ENCODE measurements at regions not wholly inside any gene's neighbourhood (a gene's known extent, or its start where the extent isn't known, plus 50 kb on each side); places are given as distances from the start of the nearest gene placed in this dataset.

- DNase-seq = no peak
Observed at GRCh38 chr9:87292449-87293191, 205.0 kb upstream of the DAPK1 start.

- DNase-seq = no peak
Observed at GRCh38 chr9:87294126-87294525, 203.5 kb upstream of the DAPK1 start.

DNA sequence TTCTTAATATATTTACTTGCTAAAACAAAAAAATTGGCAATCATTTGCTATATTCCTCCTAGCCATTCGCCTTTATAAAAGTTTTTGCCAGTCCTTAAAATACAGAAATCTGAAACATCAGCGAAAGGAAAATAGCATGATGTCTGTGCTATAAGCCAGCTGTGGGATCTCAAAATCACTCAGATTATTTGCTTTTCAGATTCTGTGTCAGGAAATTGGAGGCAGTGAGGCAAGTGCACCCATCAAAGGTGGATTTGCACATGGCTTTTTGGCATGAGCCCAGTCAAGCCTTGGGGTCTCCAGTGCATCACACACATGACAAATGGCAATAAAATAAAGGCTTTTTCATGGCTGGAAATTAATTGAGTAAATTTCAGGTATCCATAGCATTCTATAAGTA is 196.8 kb upstream of the DAPK1 start:
- DNase-seq = no peak

- no peak for DNase-seq
Observed at GRCh38 chr9:87301371-87301770, 196.3 kb upstream of the DAPK1 start.

DNA sequence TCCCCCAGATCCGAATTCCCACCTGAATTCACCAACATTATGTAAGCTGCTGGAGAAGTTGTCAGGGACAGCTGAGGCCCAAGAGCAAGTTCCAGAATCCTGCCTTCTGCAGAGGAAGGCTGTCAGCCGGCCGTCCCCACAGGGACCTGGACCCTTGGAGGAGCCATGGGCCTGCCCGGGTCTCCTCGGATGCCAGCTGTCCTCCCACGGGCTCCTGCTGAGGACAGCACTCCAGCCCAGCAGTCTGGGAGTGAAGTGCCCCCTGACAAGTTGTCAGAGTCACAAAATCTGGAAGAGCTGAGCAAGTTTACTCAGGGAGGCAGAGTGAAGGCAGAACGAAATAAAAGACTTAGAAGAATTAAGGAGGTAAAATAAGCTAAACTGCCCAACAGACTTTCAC is 192.5 kb upstream of the DAPK1 start:
- DNase-seq = no peak

GRCh38 chr9:87306006-87306405 is 191.7 kb upstream of the DAPK1 start:
- no peak for DNase-seq

DNA sequence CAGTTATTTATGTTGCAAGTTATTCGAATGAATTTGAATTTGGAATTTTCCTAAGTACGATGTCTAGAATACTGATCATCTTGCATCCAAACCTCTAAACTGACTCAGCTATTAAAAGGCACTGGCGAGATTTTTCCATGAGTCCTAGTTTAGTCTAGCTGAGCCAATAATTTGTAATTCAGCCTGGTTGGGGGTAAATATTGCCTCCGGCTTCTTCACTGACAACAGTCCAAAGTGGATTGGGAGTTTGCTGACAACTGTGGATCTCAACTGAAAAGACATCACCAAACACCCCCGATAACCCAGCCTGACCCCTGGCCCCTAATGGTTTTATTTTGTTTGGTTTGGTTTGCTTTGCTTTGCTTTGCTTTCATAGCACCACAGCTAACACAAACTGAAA is 189.8 kb upstream of the DAPK1 start:
- DNase-seq = no peak

GRCh38 chr9:87309236-87309635 is 188.4 kb upstream of the DAPK1 start:
- DNase-seq = no peak

DNA sequence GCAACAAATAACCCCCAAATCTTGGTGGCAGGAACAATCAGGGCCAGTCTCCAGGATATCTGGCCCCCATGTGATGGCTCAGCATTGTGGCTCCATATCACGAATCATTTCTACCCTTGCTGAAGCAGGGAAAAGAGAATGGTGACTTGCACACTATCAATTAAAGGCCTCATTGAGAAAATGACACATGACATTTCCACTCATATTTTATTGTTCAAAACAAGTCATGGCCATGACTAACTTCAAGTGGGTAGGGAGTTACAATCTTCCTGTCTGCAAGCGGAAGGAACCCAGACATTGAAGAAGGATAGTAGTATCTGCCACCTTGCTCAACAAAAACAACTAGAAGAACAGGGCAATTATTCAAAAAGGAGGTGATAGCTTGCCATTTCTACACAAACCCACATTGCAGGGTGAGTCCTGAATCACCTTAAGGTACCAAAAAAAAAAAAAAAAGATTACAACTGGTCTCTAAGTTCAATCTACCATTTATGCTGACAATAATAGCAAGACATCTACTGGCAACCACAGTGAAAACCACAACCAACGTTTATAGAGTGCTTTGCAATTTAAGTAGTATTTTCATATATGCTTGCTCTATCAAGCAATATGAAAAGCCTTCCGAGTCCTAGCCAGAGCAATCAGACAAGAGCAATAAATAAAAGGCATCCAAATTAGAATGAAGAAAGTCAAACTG is 186.7 kb upstream of the DAPK1 start:
- DNase-seq = no peak

DNA sequence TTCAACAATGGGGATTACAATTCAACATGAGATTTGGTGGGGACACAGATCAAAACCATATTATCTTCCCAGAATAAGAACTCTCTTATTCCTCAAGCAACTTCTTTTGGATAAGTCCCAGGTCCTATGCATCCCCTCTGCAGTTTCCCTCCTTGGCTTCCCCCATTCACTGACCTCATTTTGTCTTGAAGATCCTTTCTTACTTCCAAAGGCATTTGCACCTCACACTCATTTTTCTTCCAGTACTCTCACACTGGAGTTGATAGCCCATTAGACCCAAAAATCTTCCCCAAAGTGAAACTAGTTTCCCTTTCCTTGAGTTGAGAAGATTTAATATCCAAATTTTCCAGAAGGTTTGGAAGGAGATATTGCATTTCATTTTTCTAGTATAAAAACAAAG is 178.0 kb upstream of the DAPK1 start:
- no peak for DNase-seq

DNA sequence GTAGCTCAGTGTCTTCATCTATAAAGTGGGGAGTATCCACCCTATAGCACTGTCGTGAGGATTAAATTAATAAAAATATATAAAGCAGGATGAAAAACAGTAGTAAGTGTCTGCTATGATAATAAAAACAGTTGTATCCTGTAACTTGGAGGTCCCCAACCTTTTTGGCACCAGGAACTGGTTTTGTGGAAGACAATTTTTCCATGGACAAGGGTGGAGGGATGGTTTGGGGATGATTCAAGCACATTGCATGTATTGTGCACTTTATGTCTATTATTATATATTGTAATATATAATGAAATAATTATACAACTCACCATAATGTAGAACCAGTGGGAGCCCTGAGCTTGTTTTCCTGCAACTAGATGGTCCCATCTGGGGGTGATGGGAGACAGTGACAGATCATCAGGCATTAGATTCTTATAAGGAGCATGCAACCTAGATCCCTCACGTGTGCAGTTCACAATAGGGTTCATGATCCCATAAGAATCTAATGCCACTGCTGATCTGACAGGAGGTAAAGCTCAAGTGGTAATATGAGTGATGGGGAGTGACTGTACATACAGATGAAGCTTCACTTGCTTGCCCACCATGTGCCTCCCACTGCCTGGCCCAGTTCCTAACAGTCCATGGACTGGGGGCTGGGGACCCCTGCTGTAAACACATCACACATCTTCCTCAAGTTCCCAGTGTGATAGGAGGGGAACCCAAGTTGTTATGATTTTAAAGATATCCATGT is 177.4 kb upstream of the DAPK1 start:
- no peak for DNase-seq

DNA sequence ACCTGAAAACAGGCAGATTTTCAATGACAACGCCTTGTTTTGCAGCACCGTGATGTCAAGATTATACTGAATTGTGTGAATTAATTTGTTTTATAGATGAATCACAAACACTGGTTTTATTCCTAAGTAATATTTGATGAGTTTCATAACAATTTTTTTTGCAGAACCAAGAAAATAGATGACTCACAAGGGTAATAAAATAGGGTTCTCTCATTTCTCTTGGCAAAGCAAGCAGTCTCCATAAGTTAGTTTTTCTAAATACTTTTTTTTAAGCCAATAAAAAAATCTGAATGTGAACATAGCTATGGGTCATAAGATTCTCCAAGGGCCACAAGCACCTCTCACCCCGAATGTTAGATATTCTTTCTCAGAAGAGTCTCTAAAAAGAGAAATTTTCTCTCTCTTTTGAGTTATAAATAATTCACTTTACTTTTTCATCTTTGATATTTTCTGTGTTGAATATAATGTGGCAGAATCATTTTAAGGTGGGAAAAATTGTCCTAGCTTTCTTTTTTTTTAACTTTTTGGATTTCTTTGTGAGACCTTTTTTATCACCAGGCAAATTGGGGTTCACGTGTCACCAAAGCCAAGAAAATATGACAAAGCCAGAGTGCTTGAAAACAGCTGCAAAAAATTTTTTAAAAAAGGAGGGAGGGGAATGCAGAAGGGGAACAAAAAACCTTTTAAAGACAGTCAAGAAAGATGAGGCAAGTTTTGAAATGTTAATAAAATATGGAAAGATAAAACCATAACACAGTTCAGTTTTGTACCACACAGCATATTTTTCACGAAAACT is 174.6 kb upstream of the DAPK1 start:
- no peak for DNase-seq

DNA sequence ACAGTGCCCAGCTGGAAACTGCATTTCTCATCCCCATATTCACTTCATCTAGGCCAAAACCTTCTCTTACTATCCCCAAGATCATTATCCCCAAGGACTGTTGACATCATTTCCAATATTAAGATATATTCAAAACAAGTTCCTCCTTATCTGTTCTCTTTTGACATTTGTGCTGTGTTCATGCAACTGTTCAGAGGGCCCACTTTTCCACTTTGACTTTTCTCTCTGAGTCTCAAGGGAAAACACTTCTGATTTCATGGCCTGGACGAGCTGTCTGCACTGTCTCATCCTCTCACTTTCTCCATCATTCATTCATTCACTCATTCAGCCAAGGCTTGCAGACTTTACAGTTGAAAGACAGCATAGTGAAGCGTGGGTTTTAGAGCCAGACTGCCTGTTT is 173.7 kb upstream of the DAPK1 start:
- no peak for DNase-seq

DNA sequence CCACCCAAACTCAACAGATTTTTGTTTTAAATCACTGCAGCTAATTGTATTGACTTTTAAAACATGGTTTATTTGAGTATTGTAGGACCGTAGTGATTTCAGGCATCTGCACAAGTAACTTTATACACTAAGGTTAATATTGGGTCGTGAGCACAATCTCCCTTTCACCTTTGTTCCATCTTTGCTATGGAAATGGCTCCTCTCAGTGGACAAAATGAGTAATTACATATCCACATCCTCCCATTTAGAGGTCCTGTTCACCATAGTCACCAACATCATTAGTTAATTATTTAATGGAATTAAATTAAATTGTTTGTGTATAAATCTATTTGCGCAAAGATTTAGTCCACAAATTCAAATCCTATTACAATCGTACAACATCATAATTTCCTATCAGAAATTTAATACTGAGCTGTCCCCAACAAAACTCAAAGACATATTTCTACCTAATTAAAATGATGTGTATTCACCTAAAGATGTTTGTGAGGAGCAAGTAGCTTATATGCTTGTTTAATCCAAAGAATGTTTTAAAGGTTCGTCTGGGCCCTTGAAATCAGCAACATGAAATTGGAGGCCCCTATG is 173.0 kb upstream of the DAPK1 start:
- DNase-seq = peak; percentile 9 to 61

GRCh38 chr9:87327575-87328125 is 170.0 kb upstream of the DAPK1 start:
- no peak for DNase-seq

DNA sequence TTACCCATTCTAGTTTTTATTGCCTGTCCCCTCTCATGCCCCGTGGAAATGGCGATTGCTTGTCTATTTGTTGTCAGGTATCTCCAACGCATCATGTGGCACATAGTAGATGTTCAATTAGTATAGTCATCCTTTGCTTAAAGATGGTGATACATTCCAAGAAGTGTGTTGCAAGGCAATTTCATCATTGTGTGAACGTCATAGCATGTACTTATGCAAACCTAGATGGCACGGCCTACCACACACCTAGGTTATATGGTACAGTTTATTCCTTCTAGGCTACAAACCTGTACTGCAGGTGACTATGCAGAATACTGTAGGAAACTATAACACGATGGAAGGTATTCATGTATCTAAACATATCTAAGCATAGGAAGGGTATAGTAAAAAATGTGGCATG is 163.9 kb upstream of the DAPK1 start:
- no peak for DNase-seq

- DNase-seq = no peak
Observed at GRCh38 chr9:87334366-87334765, 163.3 kb upstream of the DAPK1 start.

DNA sequence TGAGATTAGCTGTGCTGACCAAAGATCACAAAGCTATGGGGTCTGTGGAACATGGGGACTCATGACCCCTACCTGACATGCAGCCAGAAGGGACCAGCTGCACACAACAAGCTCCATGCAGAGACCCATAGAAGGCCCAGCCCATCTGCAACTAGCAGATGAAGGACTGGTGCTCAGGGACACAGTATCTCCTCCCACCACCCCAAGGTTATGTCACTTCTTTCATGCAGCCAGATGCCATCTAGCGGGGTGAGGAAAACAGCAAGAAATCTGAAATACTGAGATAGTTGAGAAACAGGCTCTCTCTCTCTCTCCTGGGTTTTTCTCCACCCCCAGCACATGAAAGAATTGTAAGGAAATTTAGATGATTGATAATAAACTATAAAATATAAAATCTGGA is 161.3 kb upstream of the DAPK1 start:
- DNase-seq = peak in 1 of 2 experiments; percentile 18

DNA sequence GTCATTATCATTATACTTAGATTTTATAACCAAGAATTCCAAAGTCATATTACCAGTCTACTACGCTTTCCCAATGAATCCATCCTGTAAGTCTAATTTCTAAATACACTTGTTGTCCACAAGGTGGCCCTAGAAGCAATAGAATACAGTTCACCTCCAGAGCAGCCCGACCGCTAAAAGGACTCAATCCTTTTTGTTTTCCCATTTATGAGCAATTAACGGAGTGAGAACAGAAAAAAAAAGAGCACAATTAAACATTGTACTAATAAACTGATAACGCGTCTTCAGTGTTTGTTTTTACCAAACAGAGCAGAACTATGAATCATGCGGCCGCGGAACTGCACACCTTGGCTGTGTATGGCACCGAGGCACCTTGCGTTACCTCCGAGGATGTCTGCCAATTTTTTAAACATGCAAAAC is 160.7 kb upstream of the DAPK1 start:
- DNase-seq = peak; percentile 51 to 79

- peak in 1 of 2 experiments; percentile 15 for DNase-seq
Observed at GRCh38 chr9:87337335-87338087, 160.2 kb upstream of the DAPK1 start.
